ENCODE measurements at regions not wholly inside any gene's neighbourhood (a gene's known extent, or its start where the extent isn't known, plus 50 kb on each side); places are given as distances from the start of the nearest gene placed in this dataset.

GRCh38 chr11:41985799-41986198 is 526.3 kb upstream of the LRRC4C start:
- 26% methylated on average over 3 of the region's 6 CpGs for WGBS (ENCODE audit: low lambda C conversion rate)
- Histone ChIP-seq H3K9ac (ENCODE audit: insufficient read depth, low read depth, low read length) (no peak overlapping the region), H3K27me3 (ENCODE audit: control insufficient read depth in 1 of 2, insufficient read depth in 2 of 2, low read length in 2 of 2) (no peaks in the 10 kb centered on the region), H3K4me3 (replicated peaks in 1 of 3; ENCODE audit: insufficient read depth in 1 of 3, low read depth in 2 of 3, low read length in 3 of 3) (no peak overlapping the region), H3K36me3 (replicated peaks in 1 of 2; ENCODE audit: control insufficient read depth in 1 of 2, insufficient read depth in 2 of 2, low read length in 2 of 2) (no peaks in the 10 kb centered on the region), H4K20me1 (ENCODE audit: insufficient read depth, low read length) (no peaks in the 10 kb centered on the region), H3K4me1 (ENCODE audit: insufficient read depth, low read length) (no peaks in the 10 kb centered on the region), H3K27ac (ENCODE audit: extremely low read length, insufficient read depth, low read length) (no peak overlapping the region), H3K4me2 (ENCODE audit: low read depth, low read length) (no peak overlapping the region), H3K79me2 (ENCODE audit: insufficient read depth, low read length) (no peaks in the 10 kb centered on the region), H3K9me3 (ENCODE audit: low read length) (peaks cover 87% of the 10 kb centered on the region), H2AFZ (ENCODE audit: low read length) (no peak overlapping the region)
- ATAC-seq, result no peak
- TF ChIP-seq HDAC1 (CRISPR knock-in tag; IDR thresholded peaks at IDR 0.05) (no peak), ZNF260 (CRISPR knock-in tag; IDR thresholded peaks at IDR 0.05; ENCODE audit: borderline replicate concordance, low read depth) (no peak), GPN1 (CRISPR knock-in tag; IDR thresholded peaks at IDR 0.05; ENCODE audit: borderline replicate concordance) (no peak), TIGD3 (CRISPR knock-in tag; IDR thresholded peaks at IDR 0.05; ENCODE audit: borderline replicate concordance) (no peak), ATF1 (CRISPR knock-in tag; IDR thresholded peaks at IDR 0.05) (no peak), TFDP1 (CRISPR knock-in tag; IDR thresholded peaks at IDR 0.05; ENCODE audit: borderline replicate concordance) (no peak), PITX1 (CRISPR knock-in tag; IDR thresholded peaks at IDR 0.05) (no peak), GZF1 (CRISPR knock-in tag; IDR thresholded peaks at IDR 0.05) (no peak), MLLT10 (CRISPR knock-in tag; IDR thresholded peaks at IDR 0.05) (no peak), ZBTB44 (CRISPR knock-in tag; IDR thresholded peaks at IDR 0.05) (no peak), ZNF207 (IDR thresholded peaks at IDR 0.05; ENCODE audit: borderline replicate concordance) (no peak), MBNL3 (CRISPR knock-in tag; conservative IDR thresholded peaks at IDR 0.05) (no peak), TP53 (CRISPR knock-in tag; conservative IDR thresholded peaks at IDR 0.05) (no peak), IKZF5 (CRISPR knock-in tag; IDR thresholded peaks at IDR 0.05) (no peak)
- no peak for FAIRE-seq
- POLR2A ChIA-PET, result no interaction called here
- no TSS peak for BruUV-seq (replicated peaks)
- CTCF ChIA-PET (ENCODE audit: low intra/inter-chr PET ratio, low total read pairs), result no interaction called here
- in situ Hi-C loops (cut with HindIII; ENCODE audit: extremely low pct_ligation_motif_present, low pct_unique_long_range_greater_than_20kb), result no loop called here
- DNase-seq (ENCODE audit: low spot score), result no peak
- intact Hi-C loops (cut with micrococcal nuclease; ENCODE audit: unreplicated experiment), result no loop called here
